ENCODE measurements at regions not wholly inside any gene's neighbourhood (a gene's known extent, or its start where the extent isn't known, plus 50 kb on each side); places are given as distances from the start of the nearest gene placed in this dataset.

DNA sequence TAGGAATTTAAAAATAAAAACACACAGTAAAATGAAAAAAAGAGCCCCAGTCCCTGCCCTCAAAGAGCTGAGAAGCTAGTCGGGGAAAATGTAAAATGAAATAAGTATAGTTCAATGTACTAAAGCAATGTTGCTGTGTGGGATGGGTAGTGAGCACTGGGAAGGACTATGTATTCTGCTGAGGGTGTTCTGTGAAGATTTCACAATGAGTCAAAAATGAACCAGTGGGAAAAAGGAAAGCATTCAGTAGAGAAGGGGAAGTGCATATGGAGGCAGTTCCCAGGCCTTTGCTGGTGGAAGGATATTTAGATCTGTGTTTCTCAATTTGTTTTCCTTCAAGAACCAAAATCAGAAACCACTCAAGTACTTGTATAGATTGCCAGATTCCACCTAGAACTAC lies 1094.7 kb upstream of the KLHL29 start:
- TF ChIP-seq, protein P1, sequence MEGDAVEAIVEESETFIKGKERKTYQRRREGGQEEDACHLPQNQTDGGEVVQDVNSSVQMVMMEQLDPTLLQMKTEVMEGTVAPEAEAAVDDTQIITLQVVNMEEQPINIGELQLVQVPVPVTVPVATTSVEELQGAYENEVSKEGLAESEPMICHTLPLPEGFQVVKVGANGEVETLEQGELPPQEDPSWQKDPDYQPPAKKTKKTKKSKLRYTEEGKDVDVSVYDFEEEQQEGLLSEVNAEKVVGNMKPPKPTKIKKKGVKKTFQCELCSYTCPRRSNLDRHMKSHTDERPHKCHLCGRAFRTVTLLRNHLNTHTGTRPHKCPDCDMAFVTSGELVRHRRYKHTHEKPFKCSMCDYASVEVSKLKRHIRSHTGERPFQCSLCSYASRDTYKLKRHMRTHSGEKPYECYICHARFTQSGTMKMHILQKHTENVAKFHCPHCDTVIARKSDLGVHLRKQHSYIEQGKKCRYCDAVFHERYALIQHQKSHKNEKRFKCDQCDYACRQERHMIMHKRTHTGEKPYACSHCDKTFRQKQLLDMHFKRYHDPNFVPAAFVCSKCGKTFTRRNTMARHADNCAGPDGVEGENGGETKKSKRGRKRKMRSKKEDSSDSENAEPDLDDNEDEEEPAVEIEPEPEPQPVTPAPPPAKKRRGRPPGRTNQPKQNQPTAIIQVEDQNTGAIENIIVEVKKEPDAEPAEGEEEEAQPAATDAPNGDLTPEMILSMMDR (tag by site-specific recombination; IDR thresholded peaks at IDR 0.05), result no peak
- TF ChIP-seq ZFHX2 (tag by site-specific recombination; conservative IDR thresholded peaks at IDR 0.05) (no peak), ZNF184 (tag by site-specific recombination; IDR thresholded peaks at IDR 0.05) (no peak), ZNF239 (tag by site-specific recombination; IDR thresholded peaks at IDR 0.05) (no peak), ZBTB17 (tag by site-specific recombination; IDR thresholded peaks at IDR 0.05) (no peak), OSR2 (tag by site-specific recombination; IDR thresholded peaks at IDR 0.05) (no peak), ZXDB (tag by site-specific recombination; IDR thresholded peaks at IDR 0.05) (no peak), ZNF596 (tag by site-specific recombination; IDR thresholded peaks at IDR 0.05) (no peak), ZNF561 (tag by site-specific recombination; IDR thresholded peaks at IDR 0.05; ENCODE audit: borderline replicate concordance) (no peak)

Measured in HEK293 (cell line).